DOHH2 (cell line): ENCODE measurements at regions not wholly inside any gene's neighbourhood (a gene's known extent, or its start where the extent isn't known, plus 50 kb on each side); places are given as distances from the start of the nearest gene placed in this dataset.

Experiments
- H3F3A ChIP-seq: fragments of 200-600 bp; sonication (generic), shearing (Covaris generic); 2 replicates; pipeline ENCODE4 v1.6.0; 2016; ENCODE audit warnings: antibody characterized with exemption, mild to moderate bottlenecking; ENCODE audit not compliant: control insufficient read depth, insufficient read depth
- H3K27ac ChIP-seq: fragments of 200-600 bp; sonication (generic); 2 replicates; pipeline ENCODE4 v1.5.1; 2014; ENCODE audit warnings: low read depth, mild to moderate bottlenecking, low read length, moderate library complexity
- H3K27me3 ChIP-seq: fragments of 200-600 bp; sonication (generic); 2 replicates; pipeline ENCODE4 v1.6.1; 2014; ENCODE audit warnings: mild to moderate bottlenecking, low read length, mixed read lengths; ENCODE audit not compliant: control insufficient read depth
- H3K36me3 ChIP-seq: fragments of 200-600 bp; sonication (generic); 2 replicates; pipeline ENCODE4 v1.6.1; 2014; ENCODE audit warnings: mild to moderate bottlenecking, low read length, moderate library complexity, mixed read lengths; ENCODE audit not compliant: control insufficient read depth
- H3K4me1 ChIP-seq: fragments of 200-600 bp; sonication (generic); 2 replicates; pipeline ENCODE4 v1.6.1; 2014; ENCODE audit warnings: mild to moderate bottlenecking, low read length, mixed read lengths; ENCODE audit not compliant: control insufficient read depth
- H3K4me2 ChIP-seq: fragments of 200-600 bp; sonication (generic); 2 replicates; pipeline ENCODE4 v1.6.0; 2014; ENCODE audit warnings: mild to moderate bottlenecking, low read length, moderate library complexity
- H3K4me3 ChIP-seq: fragments of 200-600 bp; sonication (generic); 2 replicates; pipeline ENCODE4 v1.5.1; 2014; ENCODE audit warnings: mild to moderate bottlenecking, low read length, mixed read lengths
- H3K79me2 ChIP-seq: fragments of 200-600 bp; sonication (generic); 2 replicates; pipeline ENCODE4 v1.6.1; 2014; ENCODE audit warnings: mild to moderate bottlenecking, low read length, mixed read lengths; ENCODE audit not compliant: control insufficient read depth
- H3K9me2 ChIP-seq: fragments of 200-600 bp; sonication (generic); replicated peaks from 2 replicates; pipeline ENCODE4 v1.6.1; 2014; ENCODE audit warnings: mild to moderate bottlenecking, low read length, mixed read lengths; ENCODE audit not compliant: control insufficient read depth
- H3K9me3 ChIP-seq: fragments of 200-600 bp; sonication (generic); 2 replicates; pipeline ENCODE4 v1.6.1; 2014; ENCODE audit warnings: antibody characterized with exemption, low read length, mixed read lengths; ENCODE audit not compliant: control insufficient read depth, insufficient read depth
- H4K20me1 ChIP-seq: fragments of 200-600 bp; sonication (generic); 2 replicates; pipeline ENCODE4 v1.6.0; 2014; ENCODE audit warnings: low read depth, mild to moderate bottlenecking, antibody characterized with exemption, low read length, moderate library complexity; ENCODE audit not compliant: control insufficient read depth, insufficient read depth
- CTCF ChIP-seq: fragments of 200-600 bp; sonication (generic); IDR thresholded peaks from one replicate; pipeline ENCODE4 v1.5.1; 2014; ENCODE audit warnings: antibody characterized with exemption, mild to moderate bottlenecking, low read depth, low read length; ENCODE audit not compliant: poor library complexity, severe bottlenecking
- EZH2phosphoT487 ChIP-seq: fragments of 200-600 bp; sonication (generic); IDR thresholded peaks from 2 replicates; pipeline ENCODE4 v1.6.1; 2017; ENCODE audit warnings: borderline replicate concordance, mild to moderate bottlenecking, antibody characterized with exemption, low read length, moderate library complexity, mixed read lengths

- no peaks in the 10 kb centered on the region for H3K79me2 ChIP-seq
- H3K4me1 ChIP-seq: no peaks in the 10 kb centered on the region
- H3F3A ChIP-seq: no peaks in the 10 kb centered on the region
- H4K20me1 ChIP-seq: no peaks in the 10 kb centered on the region
- H3K27ac ChIP-seq: no peak overlapping the region
- no peaks in the 10 kb centered on the region for H3K27me3 ChIP-seq
- no peak overlapping the region for H3K4me2 ChIP-seq
- TF ChIP-seq CTCF (no peak), EZH2phosphoT487 (no peak)
- H3K36me3 ChIP-seq: no peaks in the 10 kb centered on the region
- no peak overlapping the region for H3K4me3 ChIP-seq
- no peaks in the 10 kb centered on the region for H3K9me3 ChIP-seq
- H3K9me2 ChIP-seq: no peaks in the 10 kb centered on the region
Measured at GRCh38 chr18:44265437-44265836, 415.3 kb upstream of the SETBP1 start.

- TF ChIP-seq EZH2phosphoT487 (no peak), CTCF (no peak)
Measured at GRCh38 chr18:44273298-44273697, 407.4 kb upstream of the SETBP1 start.

GRCh38 chr18:44280479-44280878 is 400.2 kb upstream of the SETBP1 start:
- no peak for TF ChIP-seq EZH2phosphoT487
- TF ChIP-seq CTCF: no peak
- Histone ChIP-seq H3K27me3 (no peaks in the 10 kb centered on the region), H3K4me2 (no peak overlapping the region)

More at GRCh38 chr18:44273298-44273697, 407.4 kb upstream of the SETBP1 start:
- no peaks in the 10 kb centered on the region for H3K36me3 ChIP-seq
- no peaks in the 10 kb centered on the region for H4K20me1 ChIP-seq
- no peaks in the 10 kb centered on the region for H3F3A ChIP-seq
- no peaks in the 10 kb centered on the region for H3K4me1 ChIP-seq
- H3K4me2 ChIP-seq: no peak overlapping the region
- H3K27ac ChIP-seq: no peak overlapping the region
- no peaks in the 10 kb centered on the region for H3K79me2 ChIP-seq
- H3K9me2 ChIP-seq: no peaks in the 10 kb centered on the region
- no peaks in the 10 kb centered on the region for H3K27me3 ChIP-seq
- no peaks in the 10 kb centered on the region for H3K9me3 ChIP-seq
- no peak overlapping the region for H3K4me3 ChIP-seq

GRCh38 chr18:44286049-44286448 is 394.6 kb upstream of the SETBP1 start:
- H3K79me2 ChIP-seq: no peaks in the 10 kb centered on the region
- H3K4me2 ChIP-seq: no peak overlapping the region
- H4K20me1 ChIP-seq: no peaks in the 10 kb centered on the region
- H3K4me1 ChIP-seq: no peaks in the 10 kb centered on the region
- H3K36me3 ChIP-seq: no peaks in the 10 kb centered on the region
- no peaks in the 10 kb centered on the region for H3K9me2 ChIP-seq
- TF ChIP-seq EZH2phosphoT487 (no peak), CTCF (no peak)
- no peaks in the 10 kb centered on the region for H3F3A ChIP-seq
- H3K4me3 ChIP-seq: no peak overlapping the region
- no peaks in the 10 kb centered on the region for H3K9me3 ChIP-seq
- no peak overlapping the region for H3K27ac ChIP-seq
- H3K27me3 ChIP-seq: no peaks in the 10 kb centered on the region

More at GRCh38 chr18:44280479-44280878, 400.2 kb upstream of the SETBP1 start:
- Histone ChIP-seq H3K79me2 (no peaks in the 10 kb centered on the region), H3F3A (no peaks in the 10 kb centered on the region), H3K4me3 (no peak overlapping the region), H3K36me3 (no peaks in the 10 kb centered on the region), H3K9me2 (no peaks in the 10 kb centered on the region), H3K9me3 (no peaks in the 10 kb centered on the region), H3K27ac (no peak overlapping the region), H4K20me1 (no peaks in the 10 kb centered on the region), H3K4me1 (no peaks in the 10 kb centered on the region)
